ENCODE measurements at regions not wholly inside any gene's neighbourhood (a gene's known extent, or its start where the extent isn't known, plus 50 kb on each side); places are given as distances from the start of the nearest gene placed in this dataset.

DNA sequence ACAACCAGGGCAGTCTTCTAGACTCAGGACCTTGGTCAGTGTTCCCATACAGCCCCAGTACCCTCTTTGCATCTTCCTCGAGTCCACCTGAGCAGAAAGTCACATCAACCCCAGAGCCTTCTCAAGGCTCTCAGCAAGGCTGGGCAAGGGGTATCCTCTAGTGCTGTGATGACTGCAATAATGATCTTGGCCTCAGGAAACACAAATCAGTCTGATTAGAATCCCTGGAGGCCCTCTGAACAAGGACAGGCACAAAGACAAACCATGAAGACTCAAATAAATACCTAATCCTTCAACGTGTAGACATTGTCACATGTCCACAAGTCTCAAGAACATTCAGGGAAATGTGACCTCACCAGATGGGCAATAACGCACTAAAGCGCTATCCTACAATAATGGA lies 468.2 kb downstream of the TBC1D4 start:
- TF ChIP-seq, protein P1, sequence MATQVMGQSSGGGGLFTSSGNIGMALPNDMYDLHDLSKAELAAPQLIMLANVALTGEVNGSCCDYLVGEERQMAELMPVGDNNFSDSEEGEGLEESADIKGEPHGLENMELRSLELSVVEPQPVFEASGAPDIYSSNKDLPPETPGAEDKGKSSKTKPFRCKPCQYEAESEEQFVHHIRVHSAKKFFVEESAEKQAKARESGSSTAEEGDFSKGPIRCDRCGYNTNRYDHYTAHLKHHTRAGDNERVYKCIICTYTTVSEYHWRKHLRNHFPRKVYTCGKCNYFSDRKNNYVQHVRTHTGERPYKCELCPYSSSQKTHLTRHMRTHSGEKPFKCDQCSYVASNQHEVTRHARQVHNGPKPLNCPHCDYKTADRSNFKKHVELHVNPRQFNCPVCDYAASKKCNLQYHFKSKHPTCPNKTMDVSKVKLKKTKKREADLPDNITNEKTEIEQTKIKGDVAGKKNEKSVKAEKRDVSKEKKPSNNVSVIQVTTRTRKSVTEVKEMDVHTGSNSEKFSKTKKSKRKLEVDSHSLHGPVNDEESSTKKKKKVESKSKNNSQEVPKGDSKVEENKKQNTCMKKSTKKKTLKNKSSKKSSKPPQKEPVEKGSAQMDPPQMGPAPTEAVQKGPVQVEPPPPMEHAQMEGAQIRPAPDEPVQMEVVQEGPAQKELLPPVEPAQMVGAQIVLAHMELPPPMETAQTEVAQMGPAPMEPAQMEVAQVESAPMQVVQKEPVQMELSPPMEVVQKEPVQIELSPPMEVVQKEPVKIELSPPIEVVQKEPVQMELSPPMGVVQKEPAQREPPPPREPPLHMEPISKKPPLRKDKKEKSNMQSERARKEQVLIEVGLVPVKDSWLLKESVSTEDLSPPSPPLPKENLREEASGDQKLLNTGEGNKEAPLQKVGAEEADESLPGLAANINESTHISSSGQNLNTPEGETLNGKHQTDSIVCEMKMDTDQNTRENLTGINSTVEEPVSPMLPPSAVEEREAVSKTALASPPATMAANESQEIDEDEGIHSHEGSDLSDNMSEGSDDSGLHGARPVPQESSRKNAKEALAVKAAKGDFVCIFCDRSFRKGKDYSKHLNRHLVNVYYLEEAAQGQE (IDR thresholded peaks at IDR 0.05; ENCODE audit: low read depth): peak; percentile 25; the same call in 1 of the 2 replicates
- no peak for TF ChIP-seq CREB1 (IDR thresholded peaks at IDR 0.05; ENCODE audit: low read depth)
- TF ChIP-seq YY1 (IDR thresholded peaks at IDR 0.05; ENCODE audit: low read depth): no peak
- no peak for TF ChIP-seq NFIC (IDR thresholded peaks at IDR 0.05)
- TF ChIP-seq, protein P2, sequence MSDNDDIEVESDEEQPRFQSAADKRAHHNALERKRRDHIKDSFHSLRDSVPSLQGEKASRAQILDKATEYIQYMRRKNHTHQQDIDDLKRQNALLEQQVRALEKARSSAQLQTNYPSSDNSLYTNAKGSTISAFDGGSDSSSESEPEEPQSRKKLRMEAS (IDR thresholded peaks at IDR 0.05): no peak
- no peak for TF ChIP-seq EP300 (IDR thresholded peaks at IDR 0.05; ENCODE audit: borderline replicate concordance)
- no peak for TF ChIP-seq TAF1 (IDR thresholded peaks at IDR 0.05; ENCODE audit: low read depth)
- no peak for TF ChIP-seq CEBPB (IDR thresholded peaks at IDR 0.05)

All from Ishikawa (cell line).